GM12874 (cell line): ENCODE measurements at regions not wholly inside any gene's neighbourhood (a gene's known extent, or its start where the extent isn't known, plus 50 kb on each side); places are given as distances from the start of the nearest gene placed in this dataset.

Experiments used
- TF ChIP-seq, protein P1 (sequence below): IDR thresholded peaks from 2 replicates; pipeline ENCODE4 v1.5.1; 2011; ENCODE audit warnings: low read depth, mild to moderate bottlenecking, control low read depth, low read length, moderate library complexity; ENCODE audit not compliant: insufficient read depth

DNA sequence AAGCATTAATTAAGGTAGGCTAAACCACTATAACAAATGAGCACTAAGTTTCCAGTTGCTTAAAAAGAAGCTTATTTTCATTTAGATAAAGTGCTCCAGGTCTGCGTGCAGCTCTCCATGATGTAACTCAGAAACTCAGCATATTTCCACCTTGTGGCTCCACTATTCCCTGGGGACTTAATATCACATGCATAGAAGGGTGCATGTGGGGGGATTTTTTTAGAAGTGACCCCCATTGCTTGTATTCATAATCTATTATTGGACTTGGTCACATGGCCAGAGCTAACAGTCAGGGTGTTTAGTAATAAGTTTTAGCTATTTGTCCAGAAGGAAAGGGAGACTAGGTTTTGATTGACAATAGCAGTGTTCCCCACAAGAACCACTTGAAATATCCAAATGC is 86.8 kb downstream of the TMCO5A start:
- TF ChIP-seq, protein P1, sequence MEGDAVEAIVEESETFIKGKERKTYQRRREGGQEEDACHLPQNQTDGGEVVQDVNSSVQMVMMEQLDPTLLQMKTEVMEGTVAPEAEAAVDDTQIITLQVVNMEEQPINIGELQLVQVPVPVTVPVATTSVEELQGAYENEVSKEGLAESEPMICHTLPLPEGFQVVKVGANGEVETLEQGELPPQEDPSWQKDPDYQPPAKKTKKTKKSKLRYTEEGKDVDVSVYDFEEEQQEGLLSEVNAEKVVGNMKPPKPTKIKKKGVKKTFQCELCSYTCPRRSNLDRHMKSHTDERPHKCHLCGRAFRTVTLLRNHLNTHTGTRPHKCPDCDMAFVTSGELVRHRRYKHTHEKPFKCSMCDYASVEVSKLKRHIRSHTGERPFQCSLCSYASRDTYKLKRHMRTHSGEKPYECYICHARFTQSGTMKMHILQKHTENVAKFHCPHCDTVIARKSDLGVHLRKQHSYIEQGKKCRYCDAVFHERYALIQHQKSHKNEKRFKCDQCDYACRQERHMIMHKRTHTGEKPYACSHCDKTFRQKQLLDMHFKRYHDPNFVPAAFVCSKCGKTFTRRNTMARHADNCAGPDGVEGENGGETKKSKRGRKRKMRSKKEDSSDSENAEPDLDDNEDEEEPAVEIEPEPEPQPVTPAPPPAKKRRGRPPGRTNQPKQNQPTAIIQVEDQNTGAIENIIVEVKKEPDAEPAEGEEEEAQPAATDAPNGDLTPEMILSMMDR: no peak

DNA sequence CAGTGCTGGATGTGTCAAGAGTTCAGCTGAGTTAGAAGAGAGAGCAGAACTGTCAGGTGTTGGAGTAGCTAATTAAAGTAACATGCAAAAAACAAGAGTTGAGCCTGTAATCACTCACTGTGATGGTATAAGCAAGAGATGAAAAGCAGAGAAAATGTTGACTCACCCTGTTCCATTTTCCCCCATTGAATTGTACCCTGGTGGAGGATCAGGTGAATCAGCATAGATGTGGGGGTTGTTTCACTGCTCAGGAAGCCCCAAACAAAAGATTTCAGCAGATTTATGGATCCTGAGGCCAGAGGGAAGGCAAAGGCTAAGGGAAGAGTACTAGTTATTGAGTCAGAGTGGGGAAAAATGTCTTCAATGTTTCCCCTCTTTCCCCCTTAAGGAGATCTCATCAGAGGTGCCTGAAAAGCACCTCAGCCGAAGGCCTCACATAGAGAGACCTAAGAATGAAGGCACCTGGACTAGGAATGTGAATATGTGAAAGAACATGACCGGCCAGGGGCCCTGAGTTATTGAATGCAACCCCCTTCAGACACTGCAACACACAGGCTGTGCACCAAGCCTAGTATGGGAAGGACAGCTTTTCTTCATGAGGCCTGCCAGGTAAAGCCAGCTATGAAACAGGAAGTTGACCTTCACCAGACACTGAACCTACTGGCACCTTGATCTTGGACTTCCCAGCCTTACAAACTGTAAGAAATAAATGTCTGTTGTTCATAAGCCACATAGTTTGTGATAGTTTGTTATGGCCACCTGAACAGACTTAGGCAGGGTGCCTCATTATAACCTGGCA is 90.1 kb downstream of the TMCO5A start:
- TF ChIP-seq, protein P1: no peak

DNA sequence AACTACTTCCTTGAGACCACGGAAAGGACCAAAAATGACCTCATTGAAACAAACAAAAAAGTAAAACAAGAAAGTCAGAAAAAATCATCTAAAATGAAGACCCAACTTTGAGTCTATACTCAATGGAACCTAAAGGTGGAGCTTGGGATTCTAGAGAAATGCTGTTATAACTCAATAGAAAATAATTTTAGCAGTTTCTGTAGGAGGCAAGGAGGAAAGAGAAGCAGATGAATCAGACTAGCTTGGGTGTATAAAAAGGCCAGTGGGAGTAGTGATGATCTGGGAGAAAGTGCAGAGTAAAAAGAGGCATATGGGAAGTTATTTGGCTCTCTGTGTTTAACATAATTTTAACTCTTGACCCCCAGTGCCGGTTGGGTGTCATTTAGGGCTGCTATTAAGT is 94.4 kb downstream of the TMCO5A start:
- TF ChIP-seq, protein P1: no peak

DNA sequence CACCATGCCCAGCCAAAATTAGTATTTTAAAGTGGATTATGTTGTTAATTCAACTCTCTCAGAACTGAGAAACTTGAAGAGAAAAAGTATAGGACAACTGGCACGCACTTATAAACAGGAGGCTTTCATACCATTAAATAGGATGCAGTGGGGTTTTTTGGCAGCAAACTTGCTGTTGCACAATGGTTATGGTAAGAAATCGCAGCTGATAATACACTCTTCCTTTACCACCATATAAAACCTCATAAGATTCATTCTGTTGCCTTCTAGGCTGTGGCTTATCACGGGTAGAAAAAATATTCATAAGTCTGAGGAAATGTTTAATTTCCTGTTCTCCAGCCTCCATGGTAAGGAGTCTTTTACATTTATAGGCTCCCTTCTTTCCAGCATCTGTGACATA is 95.3 kb downstream of the TMCO5A start:
- TF ChIP-seq, protein P1: no peak

DNA sequence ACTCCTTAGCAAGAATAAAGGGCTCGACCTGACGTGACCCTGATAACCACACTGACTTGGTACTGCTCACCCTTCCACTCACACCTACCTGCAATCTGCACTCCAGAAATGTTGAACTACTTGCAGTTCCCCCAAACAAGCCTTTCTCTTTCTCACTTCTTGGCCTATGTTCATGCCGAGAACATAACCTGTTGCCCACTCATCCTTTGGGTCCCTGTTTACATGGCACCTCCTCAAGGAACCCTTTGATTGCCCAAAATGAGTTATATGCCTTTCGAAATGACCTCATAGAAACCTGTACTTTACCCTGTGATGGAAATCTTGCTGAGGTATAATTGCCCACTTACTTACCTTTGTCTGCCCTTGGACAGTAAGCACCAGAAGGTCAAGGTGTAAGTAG is 96.2 kb downstream of the TMCO5A start:
- TF ChIP-seq, protein P1: no peak

DNA sequence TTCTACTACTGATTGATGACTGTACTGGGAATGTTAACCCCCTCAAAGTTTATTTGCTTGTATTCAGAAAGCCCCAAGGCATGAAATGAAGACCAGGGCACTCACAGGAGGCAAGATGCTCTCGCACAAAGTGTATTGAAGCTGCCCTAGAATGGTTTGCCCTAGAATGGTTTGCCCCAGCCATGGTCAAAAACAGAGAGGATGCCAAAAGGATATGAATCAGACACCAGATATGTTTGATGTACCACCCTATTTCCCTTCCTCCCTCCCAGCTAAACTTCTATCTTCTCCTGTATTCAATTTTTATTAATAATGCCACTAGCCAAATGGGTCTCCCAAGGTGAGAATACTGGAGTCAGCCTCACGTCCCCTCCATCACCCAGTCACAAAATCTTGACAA is 101.3 kb downstream of the TMCO5A start:
- TF ChIP-seq, protein P1: no peak

DNA sequence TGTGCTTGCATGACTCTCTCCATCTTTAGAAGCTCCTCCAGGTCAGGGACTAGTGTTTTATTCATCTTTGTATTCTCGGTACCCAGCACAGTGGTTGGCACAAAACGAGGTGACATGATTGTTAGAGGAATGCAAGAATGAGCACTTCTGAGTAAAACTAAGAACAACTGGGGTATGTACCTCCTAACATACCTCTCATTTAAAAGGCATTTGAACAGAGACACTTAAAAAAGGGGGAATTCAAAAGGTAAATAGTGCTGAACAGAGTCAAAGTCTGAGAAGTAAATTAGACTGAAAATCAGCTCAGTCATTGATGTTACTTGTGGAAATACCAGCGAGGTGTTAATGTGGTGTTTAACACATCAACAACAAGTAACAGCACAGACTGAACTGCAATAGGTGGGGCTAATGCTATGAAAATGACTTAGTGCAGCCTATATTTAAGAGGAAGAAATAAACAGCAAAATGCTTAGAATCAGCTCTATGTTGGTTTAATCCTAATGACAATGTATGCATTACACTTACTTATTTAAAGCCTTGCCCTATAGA is 102.4 kb downstream of the TMCO5A start:
- TF ChIP-seq, protein P1: no peak
